ENCODE measurements at regions not wholly inside any gene's neighbourhood (a gene's known extent, or its start where the extent isn't known, plus 50 kb on each side); places are given as distances from the start of the nearest gene placed in this dataset.
A peak's percentile ranks its signal among the peaks of the same experiment; 100 is the strongest.

DNA sequence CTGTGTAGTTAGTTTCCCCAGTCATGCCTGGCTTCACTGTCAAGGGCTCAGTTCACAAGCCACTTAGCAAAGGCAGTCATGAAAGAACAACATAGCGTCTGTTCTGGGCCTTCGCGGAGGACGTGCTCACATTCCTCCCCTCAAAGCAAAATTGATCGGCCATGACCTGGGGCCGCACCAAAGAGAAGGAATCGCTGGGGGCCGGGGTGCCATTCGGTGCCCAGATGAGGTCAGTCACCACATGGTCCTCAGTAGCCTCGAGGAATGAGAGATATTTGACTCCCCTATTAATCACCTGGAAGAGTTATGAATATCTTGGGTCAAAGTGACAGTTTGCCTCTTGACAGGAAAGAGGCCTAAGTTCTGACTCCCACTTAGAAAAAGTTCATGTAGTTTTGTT lies 251.1 kb upstream of the JUN start:
- no peak for DNase-seq

DNA sequence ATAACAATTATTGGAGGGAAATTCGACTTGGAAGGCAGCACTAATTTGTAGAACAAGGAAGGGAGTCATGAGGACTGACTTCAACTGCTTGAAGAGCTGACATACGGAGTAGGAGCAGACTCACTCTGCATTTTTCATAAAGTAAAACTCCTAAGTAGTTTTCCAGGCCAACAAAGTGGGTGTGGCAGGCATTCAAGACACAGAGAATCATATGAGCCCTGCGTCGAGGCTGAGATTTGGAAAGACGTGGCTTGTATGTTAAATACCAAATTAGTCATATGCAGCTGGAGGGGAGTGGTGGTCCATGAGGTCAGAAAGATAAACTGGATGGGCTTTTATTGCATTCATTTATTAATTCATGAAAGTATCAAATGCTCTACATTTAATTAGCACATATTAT lies 255.7 kb upstream of the JUN start:
- no peak for DNase-seq

DNA sequence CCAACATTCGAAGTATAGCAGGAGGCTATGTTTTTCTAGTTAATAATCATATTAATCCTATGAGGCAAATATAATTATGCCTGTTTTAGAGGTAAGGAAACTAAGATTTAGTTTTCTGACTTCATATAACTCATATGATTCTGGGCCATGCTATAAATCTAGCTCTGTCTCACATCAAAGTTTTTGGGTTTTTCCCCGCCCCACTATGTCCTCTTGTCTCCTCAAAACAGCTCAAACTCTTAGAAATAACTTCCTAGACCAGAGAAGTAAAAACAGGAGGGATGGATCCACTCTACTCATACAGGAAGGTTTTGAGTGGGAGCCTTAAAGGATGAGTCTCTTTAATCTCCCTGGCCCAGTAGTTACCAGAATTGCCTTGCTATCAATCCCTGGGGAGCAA lies 256.4 kb upstream of the FGGY start:
- no peak for DNase-seq

DNA sequence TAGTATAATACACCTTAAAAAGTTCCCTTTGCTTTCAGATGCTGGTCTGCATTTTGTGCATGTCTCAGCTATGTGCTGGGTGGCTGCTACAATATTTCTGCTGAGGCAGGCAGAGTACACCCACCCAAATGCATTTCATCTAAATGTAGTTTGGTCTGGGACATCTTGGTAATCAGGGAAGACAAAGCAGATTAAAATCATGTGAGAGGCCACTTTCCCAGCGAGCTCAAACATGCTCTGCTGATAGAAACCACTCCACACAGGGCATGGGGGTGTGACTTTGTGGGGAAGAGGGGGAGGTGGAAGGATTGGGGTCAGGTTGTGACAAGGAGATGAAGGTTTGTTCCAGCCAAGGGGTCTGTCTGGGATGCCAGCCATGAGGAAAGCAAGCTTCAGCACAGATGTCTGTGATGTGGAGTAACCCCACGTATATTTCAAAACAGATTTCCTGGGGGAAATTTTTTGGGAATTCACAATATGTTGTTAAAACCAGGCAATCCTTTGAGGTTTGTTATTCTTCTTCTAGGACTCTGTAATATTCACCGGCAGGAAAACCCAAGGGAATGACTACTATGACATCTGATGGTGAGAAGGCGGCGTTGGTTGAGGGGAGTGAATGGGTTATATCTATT lies 255.1 kb upstream of the FGGY start:
- no peak for DNase-seq

DNA sequence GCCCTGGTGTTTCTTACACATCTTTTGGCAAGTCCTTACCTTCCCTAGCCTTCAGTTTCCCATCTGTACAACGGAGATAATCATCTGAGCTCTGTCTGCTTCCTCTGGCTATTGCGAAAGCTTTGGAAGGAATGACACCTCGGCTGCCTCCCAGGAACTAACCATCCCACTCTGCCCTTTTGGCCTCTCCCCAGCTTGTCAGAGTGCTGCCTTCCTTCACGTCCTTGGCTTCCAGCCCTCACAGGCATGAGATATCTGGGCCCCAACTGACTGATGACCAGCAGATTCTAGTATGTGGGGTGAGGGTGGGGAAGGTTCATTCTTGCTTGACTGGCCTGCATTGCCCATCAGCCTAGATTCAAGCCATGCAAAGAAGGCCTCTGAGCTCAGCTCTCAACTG lies 253.1 kb upstream of the FGGY start:
- DNase-seq: no peak

DNA sequence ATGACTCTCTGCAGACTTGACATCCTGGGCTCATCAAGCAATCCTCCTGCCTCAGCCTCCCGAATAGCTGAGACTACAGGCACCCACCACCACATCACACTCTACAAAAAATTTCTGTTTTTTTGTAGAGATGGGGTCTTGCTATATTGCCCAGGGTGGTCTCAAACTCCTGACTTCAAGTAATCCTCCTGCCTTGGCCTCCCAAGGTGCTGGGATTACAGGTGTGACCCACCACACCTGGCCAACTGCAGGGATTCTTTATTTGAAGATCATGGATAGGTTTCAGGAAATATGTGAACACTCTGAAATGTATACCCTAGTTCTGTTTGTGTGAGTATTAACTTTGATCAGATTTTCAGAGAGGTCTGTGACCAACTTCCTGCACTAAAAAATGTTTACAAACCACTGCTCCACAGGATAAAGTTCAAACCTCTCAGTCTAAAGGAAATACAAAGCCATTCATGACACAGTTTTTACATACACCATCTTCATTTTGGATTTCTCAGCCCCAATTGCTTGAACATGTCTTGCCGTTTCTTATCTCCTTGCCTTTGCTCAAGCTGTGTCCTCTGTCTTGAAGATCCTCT lies 252.3 kb upstream of the FGGY start:
- no peak for DNase-seq

DNA sequence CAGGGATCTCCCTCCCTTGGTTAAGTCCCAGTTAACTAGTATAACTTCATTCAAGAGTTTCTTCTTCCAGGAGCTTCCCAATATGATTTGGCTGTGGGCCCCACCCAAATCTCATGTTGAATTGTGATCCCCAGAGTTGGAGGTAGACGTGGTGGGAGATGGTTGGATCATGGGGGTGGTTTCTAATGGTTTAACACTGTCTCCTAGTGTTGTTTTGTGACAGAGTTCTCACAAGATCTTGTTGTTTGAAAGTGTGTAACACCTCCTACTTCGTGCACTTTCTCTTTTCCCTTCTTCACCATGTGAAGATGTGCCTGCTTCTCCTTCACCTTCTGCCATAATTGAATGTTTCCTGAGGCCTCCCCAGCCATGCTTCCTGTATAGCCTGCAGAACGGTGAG lies 251.8 kb upstream of the FGGY start:
- DNase-seq: no peak

DNA sequence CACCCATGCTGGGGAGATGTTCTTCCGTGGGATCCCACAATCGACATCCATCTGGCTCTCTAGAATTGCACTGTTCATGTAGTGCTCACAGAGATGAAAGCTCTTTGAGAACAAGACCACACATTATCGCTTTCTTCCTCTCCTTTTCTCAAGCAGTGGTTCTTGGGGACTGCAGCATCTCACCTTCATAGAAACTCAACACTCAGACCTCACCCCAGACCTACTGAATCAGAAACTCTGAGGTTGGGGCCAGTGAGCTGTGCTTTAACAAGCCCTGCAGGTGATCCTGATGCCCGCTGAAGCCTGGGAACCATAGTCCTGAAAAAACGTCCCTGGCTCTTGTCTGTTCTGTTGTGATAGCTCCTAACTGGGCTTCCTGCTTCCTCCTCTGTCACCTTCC lies 251.3 kb upstream of the FGGY start:
- DNase-seq: no peak

DNA sequence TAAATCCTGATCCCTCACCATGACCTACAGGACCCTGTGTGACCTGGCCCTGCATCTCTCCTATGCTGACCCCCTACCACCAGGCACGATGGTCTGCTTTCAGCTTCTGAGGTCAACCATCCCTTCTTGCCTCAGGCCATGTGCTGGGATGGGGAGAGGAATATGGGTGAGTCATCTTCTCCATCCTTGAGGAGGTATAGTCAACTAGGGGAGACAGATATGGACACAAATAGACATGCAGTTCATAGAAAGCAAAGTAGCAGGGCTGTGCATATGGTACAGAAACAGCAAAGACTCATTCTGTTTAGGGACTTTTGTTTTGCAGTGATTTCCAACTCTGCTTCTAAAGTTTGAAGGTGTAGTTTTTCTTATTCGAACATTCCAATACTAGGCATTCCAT lies 250.8 kb upstream of the FGGY start:
- no peak for DNase-seq

DNA sequence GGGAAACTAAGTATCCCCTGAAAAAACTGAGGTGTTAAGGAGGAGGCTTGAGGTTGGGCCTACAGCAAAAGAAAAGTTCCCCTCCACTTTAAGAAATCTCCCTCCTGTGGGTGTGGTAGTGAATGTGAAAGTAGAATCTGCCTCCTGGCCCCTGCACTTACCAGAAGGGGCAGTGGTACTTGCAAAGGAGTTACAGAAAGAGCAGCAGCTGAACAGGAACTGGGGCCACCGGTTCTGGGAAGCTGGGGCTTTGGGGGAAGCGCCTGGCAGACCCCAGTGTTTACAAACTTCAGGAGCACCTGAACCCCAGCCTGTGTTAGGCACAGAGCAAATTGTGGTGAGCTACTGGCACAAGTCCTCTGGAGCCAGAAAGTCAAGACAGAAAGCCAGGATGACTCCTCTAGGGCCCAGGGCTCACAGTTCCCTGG lies 250.2 kb upstream of the FGGY start:
- DNase-seq: peak; percentile 8

DNA sequence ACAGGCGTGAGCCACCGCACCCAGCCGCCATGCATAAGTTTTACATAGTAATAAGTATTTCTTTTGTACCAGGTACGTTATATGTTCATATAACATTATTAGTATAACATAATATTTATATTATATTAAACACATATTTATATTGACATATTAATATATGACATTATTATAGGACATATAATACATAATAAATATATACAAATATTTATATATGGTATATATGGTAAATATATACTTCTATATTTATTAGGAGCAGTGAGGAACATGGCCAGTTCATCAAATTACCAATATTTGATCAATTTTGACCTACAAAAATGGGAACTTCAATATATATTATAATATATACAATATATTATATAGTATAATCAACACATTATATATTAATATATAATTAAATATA lies 245.9 kb upstream of the FGGY start:
- DNase-seq: no peak

DNA sequence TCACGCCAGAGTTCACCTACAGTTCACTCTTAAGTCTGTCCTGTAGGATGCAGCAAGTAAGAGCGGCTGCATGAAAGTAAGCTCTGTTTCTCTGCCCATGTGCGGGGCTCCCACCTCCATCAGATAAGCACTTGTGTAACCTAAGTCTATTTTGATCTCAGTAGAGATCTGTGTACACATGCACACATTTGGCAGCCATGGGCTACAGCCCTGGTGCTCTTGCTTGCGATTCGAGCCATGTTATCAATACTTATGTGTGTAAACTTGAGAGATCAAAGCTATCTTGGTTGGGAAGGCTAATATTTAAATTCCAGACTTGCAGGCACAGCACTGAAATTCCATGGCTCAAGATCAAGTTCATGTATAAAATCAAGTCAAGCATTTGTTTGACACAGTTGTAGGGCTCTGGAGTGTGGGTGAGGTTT lies 244.7 kb upstream of the FGGY start:
- DNase-seq: no peak

DNA sequence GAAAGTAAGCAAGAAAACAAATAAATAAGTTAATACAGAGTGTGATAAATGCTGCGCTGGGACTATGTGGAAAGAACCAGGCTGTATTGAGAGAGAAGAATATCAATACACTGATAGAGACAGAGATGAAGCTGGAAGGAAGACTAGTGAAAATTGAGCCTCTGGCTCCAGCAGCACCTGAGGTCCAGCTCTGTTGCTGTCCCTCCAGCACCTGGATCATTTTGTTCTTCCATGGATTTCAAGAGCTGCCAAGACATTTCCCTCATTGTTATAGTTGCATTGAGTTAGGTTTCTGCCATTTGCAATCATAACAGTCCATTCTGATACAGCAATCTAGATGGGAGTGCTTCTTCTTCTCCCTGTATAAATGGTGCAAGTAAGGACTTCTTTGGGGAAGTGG lies 242.7 kb upstream of the FGGY start:
- no peak for DNase-seq

DNA sequence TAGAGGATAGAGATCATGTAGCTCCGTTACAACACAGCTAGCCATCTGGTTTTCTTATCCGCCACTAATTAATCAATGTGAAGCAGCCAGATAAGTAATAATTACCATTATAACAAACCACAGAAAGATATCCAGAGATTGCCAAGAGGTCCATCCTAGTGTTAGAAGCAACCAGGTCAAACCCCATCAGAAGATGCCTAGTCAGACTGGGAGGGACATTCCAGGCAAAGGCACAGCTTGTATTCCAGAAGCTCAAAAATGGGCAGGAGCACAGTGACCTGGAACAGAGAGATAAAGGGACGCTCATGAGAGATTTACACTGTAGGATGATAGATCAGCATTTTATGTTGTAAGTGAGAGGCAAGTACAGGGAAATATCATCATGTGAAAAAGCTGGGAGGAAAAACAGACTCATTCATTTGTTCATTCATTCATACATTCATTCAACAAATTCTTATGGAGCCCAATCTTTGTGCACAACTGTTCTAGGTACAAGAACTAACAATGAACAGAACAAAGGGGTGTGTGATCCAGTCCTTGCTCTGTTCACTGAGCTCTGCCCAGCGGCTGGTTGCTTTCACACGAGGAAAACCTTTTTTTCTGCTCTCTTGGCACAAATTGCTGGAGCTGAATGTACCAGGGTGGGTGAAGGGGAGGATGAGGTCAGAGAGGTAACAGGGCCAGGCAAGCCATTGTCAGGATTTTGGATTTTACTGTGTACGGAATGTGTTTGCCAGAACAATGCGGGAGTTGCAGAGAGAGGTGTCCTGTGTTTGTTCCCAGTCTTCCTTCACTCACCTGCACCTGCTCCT lies 240.8 kb upstream of the FGGY start:
- no peak for DNase-seq

DNA sequence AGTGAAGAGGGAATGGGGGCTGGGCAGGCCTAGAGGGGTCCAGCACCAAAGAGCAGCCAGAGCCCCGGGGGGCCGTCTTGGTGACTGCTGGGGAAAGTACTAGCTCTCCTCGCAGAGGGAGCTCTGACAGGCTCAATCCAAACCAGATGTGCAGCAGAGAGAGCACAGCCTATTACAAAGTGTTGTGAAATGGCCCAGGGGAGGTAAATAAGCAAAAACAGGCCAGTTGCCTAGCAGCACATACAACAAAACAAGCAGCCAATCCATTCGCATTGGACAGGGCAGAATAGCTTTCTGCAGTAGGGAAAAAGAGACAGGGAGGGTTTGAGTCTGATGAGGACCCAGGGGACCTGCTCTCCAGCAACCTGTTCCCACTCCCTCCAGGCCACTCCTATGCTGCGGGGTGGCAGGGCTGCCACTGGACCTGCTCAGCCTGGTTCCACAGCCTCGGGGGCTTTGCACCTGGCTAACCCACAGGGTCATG lies 239.6 kb upstream of the FGGY start:
- DNase-seq: no peak

DNA sequence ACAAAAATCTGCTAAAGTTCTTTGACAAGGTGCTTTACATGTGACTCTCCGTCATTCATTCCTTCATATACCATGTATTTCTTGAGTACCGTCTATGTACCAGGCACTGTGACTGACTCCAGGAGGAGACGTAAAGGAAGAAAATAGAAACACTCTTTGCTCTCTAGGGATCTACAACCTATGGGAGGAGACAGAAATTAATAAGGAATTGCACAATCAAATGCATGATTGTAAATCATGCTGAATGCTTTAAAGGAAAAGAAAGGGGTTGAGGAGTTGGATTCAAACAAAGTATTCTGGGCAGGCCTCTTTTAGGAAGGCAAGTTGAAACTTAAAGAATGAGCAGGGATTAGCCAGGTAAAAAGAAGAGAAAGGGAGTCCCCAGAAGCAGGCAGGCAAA lies 239.1 kb upstream of the FGGY start:
- no peak for DNase-seq

DNA sequence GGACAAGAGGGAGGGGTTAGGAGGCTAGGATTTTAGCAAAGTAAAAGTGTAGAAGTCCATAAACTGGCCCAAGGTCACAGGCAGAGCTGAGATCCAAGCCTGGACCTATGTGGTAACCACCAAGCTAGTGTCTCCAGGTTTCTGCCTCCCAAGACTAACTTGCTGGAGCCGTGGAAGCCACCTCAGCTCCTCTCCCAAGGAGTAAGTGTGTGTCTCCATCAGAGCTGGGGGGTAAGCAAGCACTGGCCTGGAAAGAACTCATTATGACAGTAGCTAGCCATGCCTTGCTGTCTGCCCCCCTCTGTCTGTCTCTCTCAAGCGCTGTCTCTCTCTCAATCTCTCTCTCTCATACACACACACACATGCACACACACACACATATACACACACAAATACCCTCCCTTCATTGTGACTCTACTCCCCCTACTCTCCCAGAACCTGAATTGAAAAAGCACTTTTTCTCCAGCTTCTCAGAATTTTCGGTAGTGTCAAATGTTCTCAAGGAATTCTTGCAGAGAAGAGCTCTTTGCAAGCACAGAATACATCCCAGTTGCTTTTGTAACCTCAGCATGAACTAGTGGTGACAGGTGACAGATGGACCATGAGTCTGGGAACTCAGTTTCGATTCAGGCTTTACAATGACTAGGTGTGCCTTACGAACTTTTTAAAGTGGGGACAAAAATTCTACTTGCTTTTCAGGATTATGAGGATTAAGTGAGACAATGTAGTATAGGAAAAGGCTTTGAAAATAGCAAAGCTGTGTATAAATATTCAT lies 238.0 kb upstream of the FGGY start:
- DNase-seq: no peak

DNA sequence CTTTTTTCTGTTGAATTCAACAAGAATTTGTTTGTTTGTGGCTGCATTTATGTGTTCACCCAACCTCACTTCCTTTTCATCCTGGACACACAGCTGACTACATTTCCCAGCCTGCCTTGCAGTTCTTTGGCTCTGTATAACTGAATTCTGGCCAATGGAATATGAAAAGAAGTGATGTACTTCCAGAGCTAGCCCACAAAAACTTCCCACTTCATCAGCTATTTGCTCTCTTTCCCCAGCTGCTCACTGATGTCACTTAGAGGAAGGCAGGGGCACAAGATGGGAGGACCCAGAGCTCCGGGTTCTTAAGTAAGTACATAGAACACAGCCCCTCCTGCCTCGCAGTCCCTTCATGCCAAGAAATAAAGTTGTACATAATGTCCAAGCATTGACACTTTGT lies 235.0 kb upstream of the FGGY start:
- no peak for DNase-seq

DNA sequence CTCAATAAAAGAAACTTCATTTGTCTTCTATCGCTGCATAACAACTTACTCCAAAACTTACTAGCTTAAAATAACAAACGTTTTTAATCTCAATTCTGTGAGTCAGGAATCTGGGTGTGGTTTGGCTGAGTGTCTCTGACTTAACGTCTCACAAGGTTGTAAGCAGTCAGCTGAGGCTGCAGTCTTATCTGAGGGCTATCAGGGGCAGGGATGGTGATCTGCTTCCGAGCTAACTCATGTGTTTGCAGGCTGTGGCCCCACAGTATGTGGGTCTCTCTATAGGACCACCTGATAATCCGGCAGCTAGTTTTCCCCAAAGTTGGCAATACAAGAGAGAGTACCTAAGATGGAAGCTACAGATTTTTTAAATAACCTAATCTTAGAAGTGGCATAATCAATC lies 234.2 kb upstream of the FGGY start:
- no peak for DNase-seq

DNA sequence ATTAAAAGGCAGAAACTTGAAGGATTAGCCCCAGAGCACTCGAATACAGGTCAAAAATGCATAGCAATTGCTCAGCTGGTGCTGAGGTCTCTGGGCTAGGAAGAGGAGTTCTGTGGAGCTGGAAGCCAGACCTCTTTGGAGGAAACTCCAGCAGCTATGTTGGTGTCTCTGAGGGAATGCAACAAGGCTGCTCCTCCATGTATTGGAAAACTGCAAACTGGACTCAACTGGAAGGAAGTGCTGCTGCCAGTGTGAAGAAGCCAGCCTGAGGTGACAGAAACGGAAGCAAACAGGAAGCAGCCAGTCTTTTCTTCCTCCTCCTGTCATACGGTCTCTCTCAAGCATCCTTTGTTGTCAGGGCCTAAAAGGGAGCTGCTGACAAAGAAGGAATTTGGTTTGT lies 233.4 kb upstream of the FGGY start:
- no peak for DNase-seq

DNA sequence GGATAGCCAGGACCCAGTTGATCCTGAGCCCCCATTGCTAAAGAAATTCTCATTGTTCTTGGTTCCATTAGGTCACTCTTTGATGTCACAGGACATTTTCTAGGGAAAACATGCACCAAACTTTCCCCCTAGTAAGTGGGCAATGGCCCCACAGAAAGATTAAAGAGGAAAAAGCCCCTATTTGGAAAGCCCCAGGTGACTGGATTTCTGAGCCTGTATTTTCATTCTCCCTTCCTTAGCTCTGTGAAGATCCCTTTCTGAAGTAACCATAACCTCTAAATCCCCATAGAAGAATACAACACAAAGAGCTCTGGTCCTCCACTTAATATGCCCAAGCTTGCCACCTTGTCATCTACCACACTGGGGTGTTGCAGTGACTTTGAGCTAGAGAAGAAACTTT lies 232.3 kb upstream of the FGGY start:
- DNase-seq: no peak

DNA sequence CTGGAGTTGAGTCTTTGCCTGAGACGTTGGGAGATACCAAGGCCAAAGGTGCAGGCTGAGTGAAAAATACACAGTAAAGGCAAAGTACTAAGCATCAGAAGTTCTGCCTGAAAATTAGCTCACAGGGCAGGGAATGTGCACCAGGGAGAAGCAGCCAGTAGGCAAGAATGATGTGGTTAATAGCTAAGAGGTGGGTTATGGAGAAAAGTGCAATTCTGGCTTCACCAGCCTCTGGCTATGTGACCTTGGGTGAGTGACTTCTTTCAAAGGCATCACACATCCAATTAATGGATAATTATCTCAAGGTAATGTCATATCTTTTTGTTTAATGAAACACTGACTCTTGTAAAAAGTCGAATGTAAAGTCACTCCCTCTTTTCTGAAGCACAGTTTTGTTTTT lies 230.7 kb upstream of the FGGY start:
- no peak for DNase-seq

DNA sequence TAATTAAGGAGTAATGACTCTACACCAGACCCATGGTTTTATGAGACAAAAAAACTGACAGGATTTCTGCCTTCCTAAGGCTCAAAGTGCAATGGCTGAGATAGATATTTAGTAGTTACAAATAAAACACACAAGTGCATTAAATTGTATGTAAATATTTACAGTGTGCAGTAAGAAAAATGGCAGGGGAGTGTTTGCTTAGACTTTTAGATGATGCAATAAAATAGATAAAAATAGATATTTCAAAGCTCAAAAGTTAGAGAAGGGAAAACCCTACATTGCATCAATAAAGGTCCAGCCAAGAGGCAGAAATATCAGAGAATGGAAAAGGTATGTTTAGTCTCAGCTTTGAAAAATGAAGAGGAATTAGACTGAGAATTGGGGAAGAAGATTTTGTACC lies 226.3 kb upstream of the FGGY start:
- no peak for DNase-seq

DNA sequence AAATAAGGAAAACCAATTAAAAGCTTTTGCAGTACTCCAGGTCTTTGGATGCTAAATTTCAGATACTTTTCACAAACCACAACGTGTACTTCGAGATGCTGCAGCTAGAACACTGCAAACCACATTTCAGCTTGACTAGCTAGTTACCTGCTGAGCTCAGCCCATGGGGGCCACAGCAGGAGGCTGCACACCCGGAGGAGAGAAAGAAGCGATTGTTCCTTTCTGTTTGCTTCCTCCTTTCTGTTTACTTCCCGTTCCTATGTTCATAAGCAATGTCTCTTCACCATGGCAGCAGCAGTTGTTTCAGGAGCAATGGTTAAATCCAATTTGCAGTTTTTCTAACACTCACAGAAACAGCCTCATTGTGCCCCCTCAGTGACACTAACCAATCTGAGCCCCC lies 225.6 kb upstream of the FGGY start:
- no peak for DNase-seq

Data from activated CD4-positive, alpha-beta T cell treated with anti-CD3 and anti-CD28 coated beads, Interleukin-2, amount 50 U/mL, for 1 hour (primary cell).